ENCODE measurements at regions not wholly inside any gene's neighbourhood (a gene's known extent, or its start where the extent isn't known, plus 50 kb on each side); places are given as distances from the start of the nearest gene placed in this dataset.

- intact Hi-C loops (cut with micrococcal nuclease): no loop called here
- DNase-seq (ENCODE audit: unreplicated experiment): no peak
- H3K36me3 Mint-ChIP-seq (ENCODE audit: insufficient read depth, unreplicated experiment): no peaks in the 10 kb centered on the region
- ChIA-PET CTCF (no interaction called here), POLR2A (interaction anchor here (0.7 kb wide), 1 partner anchor 152 kb away, joined by 3 read pairs; no protein-coding TSS in a partner anchor)
- H3K4me3 Mint-ChIP-seq (ENCODE audit: unreplicated experiment): no peak overlapping the region
- H3K27ac Mint-ChIP-seq (ENCODE audit: low read depth, unreplicated experiment): no peak overlapping the region
- TF ChIP-seq CTCF (IDR thresholded peaks at IDR 0.05; ENCODE audit: unreplicated experiment): no peak
- no peaks in the 10 kb centered on the region for H3K9me3 Mint-ChIP-seq (ENCODE audit: unreplicated experiment)
- H3K4me1 Mint-ChIP-seq (ENCODE audit: insufficient read depth, unreplicated experiment): no peaks in the 10 kb centered on the region
- no peaks in the 10 kb centered on the region for H3K27me3 Mint-ChIP-seq (ENCODE audit: insufficient read depth, unreplicated experiment)
- BruUV-seq (replicated peaks): no TSS peak
Measured at GRCh38 chr13:56110751-56111150, 1030.0 kb upstream of the PRR20A start.

GRCh38 chr13:56134524-56134923 lies 1006.2 kb upstream of the PRR20A start:
- BruUV-seq (replicated peaks): no TSS peak
- POLR2A ChIA-PET: no interaction called here
- DNase-seq (ENCODE audit: unreplicated experiment): no peak
- Mint-ChIP-seq H3K4me1 (ENCODE audit: insufficient read depth, unreplicated experiment) (no peaks in the 10 kb centered on the region), H3K4me3 (ENCODE audit: unreplicated experiment) (no peak overlapping the region), H3K9me3 (ENCODE audit: unreplicated experiment) (no peaks in the 10 kb centered on the region), H3K36me3 (ENCODE audit: insufficient read depth, unreplicated experiment) (no peaks in the 10 kb centered on the region), H3K27ac (ENCODE audit: low read depth, unreplicated experiment) (no peak overlapping the region), H3K27me3 (ENCODE audit: insufficient read depth, unreplicated experiment) (no peaks in the 10 kb centered on the region)
- CTCF ChIA-PET: no interaction called here
- no peak for TF ChIP-seq CTCF (IDR thresholded peaks at IDR 0.05; ENCODE audit: unreplicated experiment)
- intact Hi-C loops (cut with micrococcal nuclease): no loop called here

GRCh38 chr13:56166864-56167263 lies 973.9 kb upstream of the PRR20A start:
- Mint-ChIP-seq H3K27ac (ENCODE audit: low read depth, unreplicated experiment) (no peak overlapping the region), H3K4me3 (ENCODE audit: unreplicated experiment) (no peak overlapping the region), H3K27me3 (ENCODE audit: insufficient read depth, unreplicated experiment) (no peaks in the 10 kb centered on the region), H3K36me3 (ENCODE audit: insufficient read depth, unreplicated experiment) (no peaks in the 10 kb centered on the region), H3K4me1 (ENCODE audit: insufficient read depth, unreplicated experiment) (no peaks in the 10 kb centered on the region), H3K9me3 (ENCODE audit: unreplicated experiment) (no peaks in the 10 kb centered on the region)
- no TSS peak for BruUV-seq (replicated peaks)
- no peak for DNase-seq (ENCODE audit: unreplicated experiment)
- POLR2A ChIA-PET: no interaction called here
- intact Hi-C loops (cut with micrococcal nuclease): no loop called here
- CTCF ChIA-PET: no interaction called here
- TF ChIP-seq CTCF (IDR thresholded peaks at IDR 0.05; ENCODE audit: unreplicated experiment): no peak

- BruUV-seq (replicated peaks): no TSS peak
- H3K27ac Mint-ChIP-seq (ENCODE audit: low read depth, unreplicated experiment): no peak overlapping the region
- H3K9me3 Mint-ChIP-seq (ENCODE audit: unreplicated experiment): no peaks in the 10 kb centered on the region
- H3K27me3 Mint-ChIP-seq (ENCODE audit: insufficient read depth, unreplicated experiment): no peaks in the 10 kb centered on the region
- TF ChIP-seq CTCF (IDR thresholded peaks at IDR 0.05; ENCODE audit: unreplicated experiment): no peak
- no peak overlapping the region for H3K4me3 Mint-ChIP-seq (ENCODE audit: unreplicated experiment)
- H3K36me3 Mint-ChIP-seq (ENCODE audit: insufficient read depth, unreplicated experiment): no peaks in the 10 kb centered on the region
- H3K4me1 Mint-ChIP-seq (ENCODE audit: insufficient read depth, unreplicated experiment): no peaks in the 10 kb centered on the region
- intact Hi-C loops (cut with micrococcal nuclease): no loop called here
- no peak for DNase-seq (ENCODE audit: unreplicated experiment)
- ChIA-PET POLR2A (no interaction called here), CTCF (no interaction called here)
Measured at GRCh38 chr13:56168581-56168980, 972.1 kb upstream of the PRR20A start.

Measured in MCF 10A (cell line).